ENCODE measurements at regions not wholly inside any gene's neighbourhood (a gene's known extent, or its start where the extent isn't known, plus 50 kb on each side); places are given as distances from the start of the nearest gene placed in this dataset.

GRCh38 chr2:217555081-217555876, 447.5 kb downstream of the TNS1 start:
- no peak overlapping the region for H3K4me3 ChIP-seq (ENCODE audit: low read depth, low read length)
- TF ChIP-seq CTCF (IDR thresholded peaks at IDR 0.05; ENCODE audit: low read depth, low read length) (no peak), MAX (IDR thresholded peaks at IDR 0.05; ENCODE audit: low read depth, low read length) (no peak), MYC (IDR thresholded peaks at IDR 0.05; ENCODE audit: low read depth, low read length) (no peak), POLR2A (IDR thresholded peaks at IDR 0.05; ENCODE audit: extremely low read depth, insufficient read length) (no peak)
- no peak for DNase-seq (ENCODE audit: low read depth)

- TF ChIP-seq POLR2A (IDR thresholded peaks at IDR 0.05; ENCODE audit: extremely low read depth, insufficient read length): no peak
- no peak overlapping the region for H3K4me3 ChIP-seq (ENCODE audit: low read depth, low read length)
- no peak for DNase-seq (ENCODE audit: low read depth)
Observed at GRCh38 chr2:217553679-217554078, 449.1 kb downstream of the TNS1 start.

- H3K4me3 ChIP-seq (ENCODE audit: low read depth, low read length): no peak overlapping the region
- no peak for TF ChIP-seq MYC (IDR thresholded peaks at IDR 0.05; ENCODE audit: low read depth, low read length)
- no peak for TF ChIP-seq MAX (IDR thresholded peaks at IDR 0.05; ENCODE audit: low read depth, low read length)
- no peak for TF ChIP-seq POLR2A (IDR thresholded peaks at IDR 0.05; ENCODE audit: extremely low read depth, insufficient read length)
- no peak for TF ChIP-seq CTCF (IDR thresholded peaks at IDR 0.05; ENCODE audit: low read depth, low read length)
Observed at GRCh38 chr2:217553202-217553601, 449.6 kb downstream of the TNS1 start.

GRCh38 chr2:217552081-217552480, 450.7 kb downstream of the TNS1 start:
- no peak overlapping the region for H3K4me3 ChIP-seq (ENCODE audit: low read depth, low read length)
- DNase-seq (ENCODE audit: low read depth): no peak
- no peak for TF ChIP-seq POLR2A (IDR thresholded peaks at IDR 0.05; ENCODE audit: extremely low read depth, insufficient read length)
- no peak for TF ChIP-seq MAX (IDR thresholded peaks at IDR 0.05; ENCODE audit: low read depth, low read length)
- TF ChIP-seq MYC (IDR thresholded peaks at IDR 0.05; ENCODE audit: low read depth, low read length): no peak
- no peak for TF ChIP-seq CTCF (IDR thresholded peaks at IDR 0.05; ENCODE audit: low read depth, low read length)

More at GRCh38 chr2:217553202-217553601, 449.6 kb downstream of the TNS1 start:
- DNase-seq (ENCODE audit: low read depth): no peak

- DNase-seq (ENCODE audit: low read depth): no peak
- no peak overlapping the region for H3K4me3 ChIP-seq (ENCODE audit: low read depth, low read length)
- TF ChIP-seq MYC (IDR thresholded peaks at IDR 0.05; ENCODE audit: low read depth, low read length) (no peak), CTCF (IDR thresholded peaks at IDR 0.05; ENCODE audit: low read depth, low read length) (no peak), MAX (IDR thresholded peaks at IDR 0.05; ENCODE audit: low read depth, low read length) (no peak), POLR2A (IDR thresholded peaks at IDR 0.05; ENCODE audit: extremely low read depth, insufficient read length) (no peak)
Observed at GRCh38 chr2:217551252-217551899, 451.4 kb downstream of the TNS1 start.

GRCh38 chr2:217539126-217539525, 463.7 kb downstream of the TNS1 start:
- DNase-seq (ENCODE audit: low read depth): no peak
- TF ChIP-seq MYC (IDR thresholded peaks at IDR 0.05; ENCODE audit: low read depth, low read length) (no peak), POLR2A (IDR thresholded peaks at IDR 0.05; ENCODE audit: extremely low read depth, insufficient read length) (no peak), MAX (IDR thresholded peaks at IDR 0.05; ENCODE audit: low read depth, low read length) (no peak), CTCF (IDR thresholded peaks at IDR 0.05; ENCODE audit: low read depth, low read length) (no peak)
- H3K4me3 ChIP-seq (ENCODE audit: low read depth, low read length): no peak overlapping the region

Data from NB4 (cell line).